Lower leg skin (tissue), 3 donors: ENCODE measurements at regions not wholly inside any gene's neighbourhood (a gene's known extent, or its start where the extent isn't known, plus 50 kb on each side); places are given as distances from the start of the nearest gene placed in this dataset.

Experiments
- POLR2A ChIP-seq, 2 donors: fragments of 450-650 bp; IDR thresholded peaks; one replicate each; pipeline ENCODE4 v1.6.1; 2016 to 2017; ENCODE audit warnings: antibody characterized with exemption in 2 of 2, mild to moderate bottlenecking in 1 of 2, moderate library complexity in 1 of 2
- TF ChIP-seq, protein P1 (sequence below), 3 donors: fragments of 450-650 bp; IDR thresholded peaks; one replicate each; pipeline ENCODE4 v1.5.1; 2016; ENCODE audit warnings: antibody characterized with exemption in 3 of 3, mild to moderate bottlenecking in 3 of 3, moderate library complexity in 2 of 3

DNA sequence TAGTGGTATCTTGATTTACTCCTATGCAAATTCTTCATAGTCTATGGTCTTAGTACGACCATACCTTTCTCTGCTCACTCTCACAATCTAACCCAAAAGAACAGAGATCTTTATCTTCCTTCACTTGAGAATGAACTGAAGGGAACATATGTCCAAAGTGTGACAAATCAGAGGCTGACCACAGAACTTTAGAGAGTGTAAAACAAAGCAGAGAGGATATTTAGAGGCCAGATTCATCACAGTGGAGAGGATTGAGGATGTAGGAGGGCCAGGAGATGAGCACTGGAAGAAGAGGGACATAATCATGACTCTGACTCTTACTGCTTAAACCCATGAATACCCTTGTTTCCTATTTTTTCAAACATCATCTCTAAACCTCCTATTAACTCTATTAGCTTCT lies 935.3 kb upstream of the PHF14 start:
- TF ChIP-seq, protein P1, sequence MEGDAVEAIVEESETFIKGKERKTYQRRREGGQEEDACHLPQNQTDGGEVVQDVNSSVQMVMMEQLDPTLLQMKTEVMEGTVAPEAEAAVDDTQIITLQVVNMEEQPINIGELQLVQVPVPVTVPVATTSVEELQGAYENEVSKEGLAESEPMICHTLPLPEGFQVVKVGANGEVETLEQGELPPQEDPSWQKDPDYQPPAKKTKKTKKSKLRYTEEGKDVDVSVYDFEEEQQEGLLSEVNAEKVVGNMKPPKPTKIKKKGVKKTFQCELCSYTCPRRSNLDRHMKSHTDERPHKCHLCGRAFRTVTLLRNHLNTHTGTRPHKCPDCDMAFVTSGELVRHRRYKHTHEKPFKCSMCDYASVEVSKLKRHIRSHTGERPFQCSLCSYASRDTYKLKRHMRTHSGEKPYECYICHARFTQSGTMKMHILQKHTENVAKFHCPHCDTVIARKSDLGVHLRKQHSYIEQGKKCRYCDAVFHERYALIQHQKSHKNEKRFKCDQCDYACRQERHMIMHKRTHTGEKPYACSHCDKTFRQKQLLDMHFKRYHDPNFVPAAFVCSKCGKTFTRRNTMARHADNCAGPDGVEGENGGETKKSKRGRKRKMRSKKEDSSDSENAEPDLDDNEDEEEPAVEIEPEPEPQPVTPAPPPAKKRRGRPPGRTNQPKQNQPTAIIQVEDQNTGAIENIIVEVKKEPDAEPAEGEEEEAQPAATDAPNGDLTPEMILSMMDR (IDR thresholded peaks at IDR 0.05), result no peak
- no peak for TF ChIP-seq POLR2A (IDR thresholded peaks at IDR 0.05)
